ENCODE measurements at regions not wholly inside any gene's neighbourhood (a gene's known extent, or its start where the extent isn't known, plus 50 kb on each side); places are given as distances from the start of the nearest gene placed in this dataset.

GRCh38 chr9:126055381-126055985, 271.1 kb upstream of the MVB12B start:
- no TSS peak for BruUV-seq (replicated peaks)
- Mint-ChIP-seq H3K36me3 (ENCODE audit: insufficient read depth, unreplicated experiment) (peaks cover 5% of the 10 kb centered on the region), H3K4me1 (ENCODE audit: low read depth, unreplicated experiment) (peaks cover 13% of the 10 kb centered on the region), H3K27ac (ENCODE audit: unreplicated experiment) (peak overlapping the region; percentile 22), H3K4me3 (ENCODE audit: low read depth, unreplicated experiment) (no peak overlapping the region), H3K9me3 (ENCODE audit: low read depth, unreplicated experiment) (no peaks in the 10 kb centered on the region), H3K27me3 (ENCODE audit: unreplicated experiment) (peaks cover 72% of the 10 kb centered on the region)
- intact Hi-C loops (cut with micrococcal nuclease; ENCODE audit: unreplicated experiment): no loop called here
- DNase-seq: peak; percentile 19
- TF ChIP-seq, protein P1, sequence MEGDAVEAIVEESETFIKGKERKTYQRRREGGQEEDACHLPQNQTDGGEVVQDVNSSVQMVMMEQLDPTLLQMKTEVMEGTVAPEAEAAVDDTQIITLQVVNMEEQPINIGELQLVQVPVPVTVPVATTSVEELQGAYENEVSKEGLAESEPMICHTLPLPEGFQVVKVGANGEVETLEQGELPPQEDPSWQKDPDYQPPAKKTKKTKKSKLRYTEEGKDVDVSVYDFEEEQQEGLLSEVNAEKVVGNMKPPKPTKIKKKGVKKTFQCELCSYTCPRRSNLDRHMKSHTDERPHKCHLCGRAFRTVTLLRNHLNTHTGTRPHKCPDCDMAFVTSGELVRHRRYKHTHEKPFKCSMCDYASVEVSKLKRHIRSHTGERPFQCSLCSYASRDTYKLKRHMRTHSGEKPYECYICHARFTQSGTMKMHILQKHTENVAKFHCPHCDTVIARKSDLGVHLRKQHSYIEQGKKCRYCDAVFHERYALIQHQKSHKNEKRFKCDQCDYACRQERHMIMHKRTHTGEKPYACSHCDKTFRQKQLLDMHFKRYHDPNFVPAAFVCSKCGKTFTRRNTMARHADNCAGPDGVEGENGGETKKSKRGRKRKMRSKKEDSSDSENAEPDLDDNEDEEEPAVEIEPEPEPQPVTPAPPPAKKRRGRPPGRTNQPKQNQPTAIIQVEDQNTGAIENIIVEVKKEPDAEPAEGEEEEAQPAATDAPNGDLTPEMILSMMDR (IDR thresholded peaks at IDR 0.05; ENCODE audit: unreplicated experiment): no peak
- CTCF ChIA-PET: interaction anchor here (0.6 kb wide), 1 partner anchor 1152 kb away, joined by 3 read pairs; no protein-coding TSS in a partner anchor

- no TSS peak for BruUV-seq (replicated peaks)
- no peak for DNase-seq
- Mint-ChIP-seq H3K27me3 (ENCODE audit: unreplicated experiment) (peaks cover 72% of the 10 kb centered on the region), H3K9me3 (ENCODE audit: low read depth, unreplicated experiment) (no peaks in the 10 kb centered on the region), H3K4me1 (ENCODE audit: low read depth, unreplicated experiment) (peaks cover 13% of the 10 kb centered on the region), H3K36me3 (ENCODE audit: insufficient read depth, unreplicated experiment) (peaks cover 5% of the 10 kb centered on the region), H3K4me3 (ENCODE audit: low read depth, unreplicated experiment) (no peak overlapping the region), H3K27ac (ENCODE audit: unreplicated experiment) (no peak overlapping the region)
- TF ChIP-seq, protein P1 (IDR thresholded peaks at IDR 0.05; ENCODE audit: unreplicated experiment): no peak
- CTCF ChIA-PET: no interaction called here
- intact Hi-C loops (cut with micrococcal nuclease; ENCODE audit: unreplicated experiment): no loop called here
Measured at GRCh38 chr9:126056312-126057021, 270.2 kb upstream of the MVB12B start.

DNA sequence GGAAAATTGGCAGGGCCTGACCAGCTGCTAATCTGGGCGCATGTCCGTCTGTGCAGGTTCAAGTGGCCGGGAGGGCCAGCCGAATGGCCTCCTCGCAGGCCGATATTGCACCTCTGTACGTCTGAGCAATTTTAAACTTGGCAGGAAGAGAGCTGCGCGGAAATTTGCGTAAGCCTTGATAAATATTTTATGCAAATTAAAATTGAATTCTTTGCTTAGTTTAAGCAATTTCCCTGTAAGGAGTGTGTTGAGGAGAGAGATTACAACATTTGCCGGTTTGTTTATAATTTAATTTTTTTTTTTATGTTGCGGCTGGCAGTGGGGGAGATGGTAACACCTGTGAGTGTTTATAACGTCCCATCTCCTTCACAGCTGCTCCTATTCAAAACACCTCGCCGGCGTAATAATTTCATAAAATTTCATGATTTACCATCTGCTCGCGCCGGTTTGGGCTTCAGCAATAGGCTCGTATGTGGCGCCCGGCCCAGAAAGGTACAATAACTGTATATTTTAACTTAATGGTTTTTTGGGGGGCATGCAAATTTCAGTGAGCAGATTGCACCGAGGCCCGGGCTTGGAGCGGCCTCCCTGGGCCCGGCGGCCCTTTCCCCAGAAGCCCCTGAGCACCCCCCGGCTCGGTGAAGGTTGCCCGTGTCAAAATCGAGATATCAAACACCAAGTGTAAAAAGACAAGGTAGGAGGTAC, 269.4 kb upstream of the MVB12B start:
- no peak overlapping the region for H3K27ac Mint-ChIP-seq (ENCODE audit: unreplicated experiment)
- TF ChIP-seq, protein P1 (IDR thresholded peaks at IDR 0.05; ENCODE audit: unreplicated experiment): no peak
- peaks cover 80% of the 10 kb centered on the region for H3K27me3 Mint-ChIP-seq (ENCODE audit: unreplicated experiment)
- CTCF ChIA-PET: no interaction called here
- no peak overlapping the region for H3K4me3 Mint-ChIP-seq (ENCODE audit: low read depth, unreplicated experiment)
- H3K9me3 Mint-ChIP-seq (ENCODE audit: low read depth, unreplicated experiment): no peaks in the 10 kb centered on the region
- intact Hi-C loops (cut with micrococcal nuclease; ENCODE audit: unreplicated experiment): no loop called here
- no peak for DNase-seq
- no TSS peak for BruUV-seq (replicated peaks)
- H3K4me1 Mint-ChIP-seq (ENCODE audit: low read depth, unreplicated experiment): peaks cover 13% of the 10 kb centered on the region
- H3K36me3 Mint-ChIP-seq (ENCODE audit: insufficient read depth, unreplicated experiment): peaks cover 5% of the 10 kb centered on the region

GRCh38 chr9:126058011-126058531, 268.6 kb upstream of the MVB12B start:
- no TSS peak for BruUV-seq (replicated peaks)
- Mint-ChIP-seq H3K27me3 (ENCODE audit: unreplicated experiment) (peaks cover 79% of the 10 kb centered on the region), H3K27ac (ENCODE audit: unreplicated experiment) (no peak overlapping the region)

More at GRCh38 chr9:126058011-126058531, 268.6 kb upstream of the MVB12B start:
- H3K36me3 Mint-ChIP-seq (ENCODE audit: insufficient read depth, unreplicated experiment): peaks cover 5% of the 10 kb centered on the region
- no peaks in the 10 kb centered on the region for H3K9me3 Mint-ChIP-seq (ENCODE audit: low read depth, unreplicated experiment)
- TF ChIP-seq, protein P1 (IDR thresholded peaks at IDR 0.05; ENCODE audit: unreplicated experiment): no peak
- H3K4me1 Mint-ChIP-seq (ENCODE audit: low read depth, unreplicated experiment): peaks cover 13% of the 10 kb centered on the region
- no peak overlapping the region for H3K4me3 Mint-ChIP-seq (ENCODE audit: low read depth, unreplicated experiment)
- DNase-seq: no peak
- intact Hi-C loops (cut with micrococcal nuclease; ENCODE audit: unreplicated experiment): no loop called here
- CTCF ChIA-PET: no interaction called here
